ENCODE measurements at regions not wholly inside any gene's neighbourhood (a gene's known extent, or its start where the extent isn't known, plus 50 kb on each side); places are given as distances from the start of the nearest gene placed in this dataset.

- DNase-seq: peak; percentile 37
Measured at GRCh38 chr17:5772720-5773119, 188.4 kb upstream of the NLRP1 start.

More at GRCh38 chr17:5772720-5773119, 188.4 kb upstream of the NLRP1 start:
- Histone ChIP-seq H3K4ac (ENCODE audit: low read depth, low read length) (no peak overlapping the region), H3K4me1 (ENCODE audit: control insufficient read depth, insufficient read depth, low read length) (peaks cover 2% of the 10 kb centered on the region; the same call in 1 of the 2 replicates), H3K27ac (ENCODE audit: insufficient read depth, low read length) (no peak overlapping the region), H4K20me1 (ENCODE audit: insufficient read depth, low read length) (no peaks in the 10 kb centered on the region), H3K18ac (ENCODE audit: low read depth, low read length) (no peak overlapping the region), H3K9me1 (ENCODE audit: insufficient read depth, low read length) (no peaks in the 10 kb centered on the region), H3K4me3 (ENCODE audit: insufficient read depth, low read depth, low read length) (no peak overlapping the region), H2AFZ (replicated peaks; ENCODE audit: low read length, poor library complexity) (no peak overlapping the region), H2BK15ac (ENCODE audit: low read depth, low read length) (no peak overlapping the region), H3K79me1 (ENCODE audit: low read depth in 1 of 2, low read length in 2 of 2) (no peaks in the 10 kb centered on the region), H3K56ac (ENCODE audit: extremely low read depth, insufficient read depth, low read length) (no peak overlapping the region), H2BK20ac (ENCODE audit: low read depth, low read length) (no peak overlapping the region), H3K23ac (ENCODE audit: low read depth, low read length) (no peak overlapping the region), H4K8ac (ENCODE audit: low read depth in 2 of 2, low read length in 2 of 2) (no peak overlapping the region), H3K14ac (replicated peaks; ENCODE audit: low read depth, low read length) (no peak overlapping the region), H3K27me3 (ENCODE audit: control insufficient read depth, insufficient read depth, low read length) (peaks cover 20% of the 10 kb centered on the region), H3K36me3 (ENCODE audit: control insufficient read depth, insufficient read depth, low read length) (no peaks in the 10 kb centered on the region), H2AK5ac (ENCODE audit: low read depth, low read length) (no peak overlapping the region), H2BK5ac (ENCODE audit: low read depth, low read length, poor library complexity, severe bottlenecking) (no peak overlapping the region), H4K5ac (ENCODE audit: low read depth, low read length) (no peak overlapping the region), H2AK9ac (replicated peaks; ENCODE audit: low read depth, low read length, poor library complexity) (no peak overlapping the region), H3K4me2 (ENCODE audit: low read depth, low read length) (no peak overlapping the region), H3K9ac (ENCODE audit: low read depth, low read length) (no peak overlapping the region), H3K9me3 (ENCODE audit: control insufficient read depth, insufficient read depth, low read length) (no peaks in the 10 kb centered on the region), H4K91ac (ENCODE audit: insufficient read depth, low read depth, low read length) (no peak overlapping the region), H2BK120ac (ENCODE audit: low read depth, low read length) (no peak overlapping the region)
- intact Hi-C loops (cut with micrococcal nuclease) (no loop called here), dilution Hi-C loops (cut with HindIII; ENCODE audit: low sequenced_read_pairs, unreplicated experiment) (no loop called here), in situ Hi-C loops (cut with MboI; ENCODE audit: low sequenced_read_pairs) (no loop called here)
- CTCF ChIA-PET: no interaction called here
- no peak for ATAC-seq (ENCODE audit: low read depth)
- no CpG with 5 or more reads among the region's 13 CpGs for WGBS, 2 experiments (ENCODE audit: extremely low coverage in 2 of 2, insufficient read length in 1 of 2)
- POLR2A ChIA-PET (ENCODE audit: unreplicated experiment): no interaction called here
- TF ChIP-seq CEBPB (IDR thresholded peaks at IDR 0.05; ENCODE audit: low read depth, low read length) (no peak), SMC3 (IDR thresholded peaks at IDR 0.05; ENCODE audit: low read depth, low read length) (no peak), CTCF (conservative IDR thresholded peaks at IDR 0.05; ENCODE audit: low read depth, low read length) (no peak), FOS (IDR thresholded peaks at IDR 0.05; ENCODE audit: low read depth, low read length) (no peak), MAZ (IDR thresholded peaks at IDR 0.05; ENCODE audit: borderline replicate concordance, low read depth, low read length) (no peak), RAD21 (IDR thresholded peaks at IDR 0.05; ENCODE audit: low read length) (no peak), MAFK (IDR thresholded peaks at IDR 0.05; ENCODE audit: low read depth, low read length) (no peak), POLR2A (IDR thresholded peaks at IDR 0.05; ENCODE audit: low read depth, low read length) (no peak), BHLHE40 (IDR thresholded peaks at IDR 0.05; ENCODE audit: low read depth, low read length) (no peak), RCOR1 (IDR thresholded peaks at IDR 0.05; ENCODE audit: insufficient replicate concordance, low read length) (no peak)
- BruUV-seq (replicated peaks): no TSS peak
